LHCN-M2 (cell line): ENCODE measurements at regions not wholly inside any gene's neighbourhood (a gene's known extent, or its start where the extent isn't known, plus 50 kb on each side); places are given as distances from the start of the nearest gene placed in this dataset.
A peak's percentile ranks its signal among the peaks of the same experiment; 100 is the strongest.
"Not testable (repeated sequence)": the region's sequence is repeated elsewhere in the genome, so short reads cannot be mapped to it uniquely, and the experiment has no call there.

Experiments used
- DNase-seq: peaks from one replicate; pipeline ENCODE4 v3.0.0-alpha.2; 2012; ENCODE audit warnings: low read depth

DNA sequence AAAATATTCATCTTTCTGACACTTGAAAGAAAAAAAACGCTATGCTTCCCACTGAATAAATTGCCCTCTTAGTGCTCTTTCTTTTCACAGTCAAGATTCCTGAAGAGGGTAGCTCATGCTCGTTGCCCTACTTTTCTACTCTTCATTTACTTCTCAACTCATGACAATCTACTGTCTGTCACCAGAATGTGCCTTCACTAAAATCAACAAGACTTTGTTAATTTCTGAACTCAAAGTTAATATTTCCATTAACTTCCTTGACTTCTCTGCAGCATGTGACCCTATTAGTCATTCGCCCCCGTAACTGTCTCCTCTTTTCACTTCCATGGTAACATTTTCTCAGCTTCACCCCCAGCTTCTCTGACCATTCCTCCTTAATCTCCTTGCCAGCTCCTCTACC, 98.9 kb upstream of the MAPRE2 start:
- DNase-seq = peak; percentile 15

DNA sequence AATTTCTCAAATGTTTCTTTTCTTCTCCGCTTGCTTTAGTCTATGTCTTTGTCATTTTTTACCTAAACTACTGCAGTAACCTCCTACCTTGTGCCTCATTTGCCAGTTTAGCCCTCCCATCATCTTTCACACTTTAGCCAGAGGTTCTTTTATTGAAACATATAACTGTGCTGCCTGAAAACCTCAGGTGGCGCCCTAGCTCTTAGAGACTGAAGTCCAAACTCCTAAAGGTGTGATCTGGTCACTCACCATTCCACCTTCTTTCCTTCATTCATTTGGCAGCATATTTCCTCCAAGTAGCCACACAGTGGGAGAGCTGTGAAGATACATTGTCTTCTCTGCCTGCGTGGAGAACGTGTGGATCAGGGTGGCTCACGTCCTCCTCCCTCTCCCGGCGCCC, 98.2 kb upstream of the MAPRE2 start:
- no peak for DNase-seq

DNA sequence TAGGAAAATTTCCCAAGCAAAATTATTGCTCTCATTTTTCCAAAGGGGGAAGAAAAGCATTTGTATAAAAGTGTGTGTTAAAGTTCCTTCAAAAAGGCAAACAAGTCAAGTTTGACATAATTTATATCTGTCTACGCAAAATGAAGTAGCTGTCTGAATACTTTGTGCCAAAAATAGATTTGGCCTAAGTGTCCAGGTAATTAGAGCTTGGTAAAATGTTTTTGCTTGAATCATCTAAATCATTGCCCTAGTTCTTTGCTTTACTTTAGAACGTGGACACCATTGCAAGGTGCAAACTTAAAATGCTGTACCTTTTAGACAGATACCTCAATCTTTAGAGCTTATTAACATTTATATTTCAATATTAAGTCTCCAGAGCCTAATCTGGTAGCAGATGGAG, 97.6 kb upstream of the MAPRE2 start:
- DNase-seq = no peak

DNA sequence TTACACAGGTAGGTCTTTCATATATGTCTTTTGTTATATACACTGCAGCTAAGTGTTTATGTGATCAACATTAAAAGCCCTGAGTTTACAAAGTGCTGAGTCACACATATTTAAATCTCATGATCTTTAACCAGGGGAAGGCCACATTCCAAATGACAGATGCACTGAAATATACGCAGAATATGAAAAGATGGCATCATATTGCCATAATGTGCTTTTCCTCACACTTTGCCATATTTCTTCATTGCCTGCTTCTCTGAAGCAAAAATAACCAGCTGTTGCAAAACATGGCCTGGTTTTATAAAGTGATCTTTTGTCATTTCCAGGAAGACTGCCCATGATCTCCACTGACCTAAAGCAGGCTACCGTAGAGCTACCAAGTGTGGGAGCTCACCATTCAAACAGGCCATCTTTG, 93.5 kb upstream of the MAPRE2 start:
- peak; percentile 82 for DNase-seq

DNA sequence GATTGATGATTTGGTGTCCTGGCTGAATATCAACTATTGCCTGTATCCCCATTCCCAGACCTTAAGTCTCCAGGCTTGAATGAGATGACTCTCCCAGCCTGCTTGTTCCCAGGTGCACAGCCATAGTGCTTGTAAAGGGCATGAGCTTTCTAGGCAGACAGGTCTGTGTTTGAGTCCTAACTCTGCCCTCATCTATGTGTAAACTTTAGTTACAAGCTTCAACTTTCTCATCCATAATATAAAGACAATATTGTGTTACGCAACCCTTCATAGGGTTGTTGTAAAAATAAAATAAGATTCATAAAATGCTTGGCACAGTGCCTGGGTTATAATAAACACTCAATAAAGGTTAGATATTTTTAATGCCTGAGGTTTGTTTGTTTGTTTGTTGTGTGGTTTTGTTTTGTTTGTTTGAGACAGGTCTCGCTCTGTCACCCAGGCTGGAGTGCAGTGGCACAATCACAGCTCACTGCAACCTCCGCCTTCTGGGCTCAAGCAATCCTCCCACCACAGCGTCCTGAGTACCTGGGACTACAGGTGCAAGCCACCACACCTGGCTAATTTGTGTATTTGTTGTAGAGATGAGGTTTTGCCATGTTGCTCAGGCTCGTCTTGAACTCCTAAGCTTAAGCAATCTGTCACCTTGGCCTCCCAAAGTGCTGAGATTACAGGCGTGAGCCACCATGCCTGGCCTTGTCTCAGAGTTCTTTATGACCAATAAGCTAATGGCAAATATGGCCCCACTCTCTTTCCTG, 89.4 kb upstream of the MAPRE2 start:
- no peak for DNase-seq

DNA sequence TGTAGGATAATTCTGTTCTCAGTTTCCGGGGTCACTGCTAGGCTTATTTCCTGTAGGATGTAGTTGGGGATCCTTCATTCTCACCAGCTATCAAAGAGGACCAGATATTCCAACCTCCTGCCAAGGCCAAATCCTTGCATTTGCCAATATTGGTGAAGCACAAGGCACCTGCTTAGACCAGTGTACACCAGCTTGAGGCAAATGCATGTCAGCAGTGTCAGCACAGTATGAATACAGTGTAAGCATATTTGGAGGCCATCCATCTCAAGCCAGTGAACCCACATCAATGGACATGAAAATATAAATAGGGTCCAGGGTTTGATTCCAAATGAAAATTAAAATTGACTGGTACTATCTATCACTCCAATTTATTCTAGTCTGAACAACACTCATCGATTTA, 88.0 kb upstream of the MAPRE2 start:
- no peak for DNase-seq

DNA sequence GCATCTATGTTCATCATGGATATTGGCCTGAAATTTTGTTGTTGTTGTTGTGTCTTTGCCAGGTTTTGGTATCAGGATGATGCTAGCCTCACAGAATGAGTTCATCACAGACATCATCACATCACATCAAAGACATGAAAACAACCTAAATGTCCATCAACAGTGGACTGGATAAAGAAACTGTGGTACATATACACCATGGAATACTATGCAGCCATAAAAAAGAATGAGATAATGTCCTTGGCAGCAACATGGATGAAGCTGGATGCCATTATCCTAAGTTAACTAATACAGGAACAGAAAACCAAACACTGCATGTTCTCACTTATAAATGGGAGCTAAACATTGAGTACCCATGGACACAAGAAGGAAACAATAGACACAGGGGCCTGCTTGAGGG, 85.7 kb upstream of the MAPRE2 start:
- DNase-seq = not testable (repeated sequence)

DNA sequence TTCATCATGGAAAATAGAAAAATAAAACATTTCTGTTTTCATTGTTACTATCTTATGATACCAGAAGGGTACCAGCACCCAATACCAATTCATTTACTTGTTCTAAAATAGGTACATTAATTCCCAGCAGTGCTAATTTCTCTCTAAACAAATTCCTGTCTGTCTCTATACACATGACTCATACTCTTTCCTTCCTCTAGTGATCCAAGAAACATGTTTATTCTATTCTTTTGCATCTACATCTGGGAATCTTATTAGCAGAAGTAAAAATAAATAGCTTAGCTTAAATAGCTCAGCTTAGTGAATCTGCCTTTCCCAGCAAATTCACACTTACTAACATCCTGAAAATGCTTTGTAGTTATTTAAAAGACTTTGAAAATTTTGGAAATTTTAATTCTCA, 84.5 kb upstream of the MAPRE2 start:
- no peak for DNase-seq

DNA sequence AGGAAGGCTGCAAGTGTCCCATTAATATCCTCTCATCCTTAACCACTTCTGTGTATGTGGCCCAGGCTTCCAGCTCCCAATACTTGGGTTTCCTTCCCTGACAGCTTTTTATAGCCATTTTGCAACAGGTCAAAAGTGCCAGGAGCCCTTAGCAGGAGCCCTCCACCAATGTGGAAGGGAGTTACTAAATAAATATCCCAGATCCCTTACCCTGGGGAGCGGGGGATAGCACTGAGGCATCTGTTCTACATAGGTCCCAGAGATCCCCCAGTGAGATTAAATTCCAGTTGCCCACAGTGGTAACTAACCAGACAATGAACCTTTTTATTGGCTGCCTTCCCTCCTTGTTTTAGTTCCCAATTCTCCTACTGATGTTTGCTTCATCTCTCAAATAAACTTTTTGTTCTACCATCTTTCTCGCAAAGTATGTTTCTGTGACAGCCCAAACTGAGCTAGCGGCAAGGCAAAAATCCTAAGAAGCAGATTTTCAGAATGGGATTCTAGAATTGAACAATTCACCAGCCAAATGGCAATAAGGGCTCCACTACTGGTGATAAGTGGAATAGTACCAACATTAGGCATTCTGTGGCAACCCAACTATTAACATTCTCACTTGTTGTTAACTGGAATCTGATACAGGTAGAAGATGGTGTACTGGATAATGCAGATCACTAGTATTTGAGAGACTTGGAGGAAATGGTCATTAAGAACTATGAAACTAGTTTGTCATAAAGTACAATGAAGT, 83.9 kb upstream of the MAPRE2 start:
- DNase-seq = no peak

DNA sequence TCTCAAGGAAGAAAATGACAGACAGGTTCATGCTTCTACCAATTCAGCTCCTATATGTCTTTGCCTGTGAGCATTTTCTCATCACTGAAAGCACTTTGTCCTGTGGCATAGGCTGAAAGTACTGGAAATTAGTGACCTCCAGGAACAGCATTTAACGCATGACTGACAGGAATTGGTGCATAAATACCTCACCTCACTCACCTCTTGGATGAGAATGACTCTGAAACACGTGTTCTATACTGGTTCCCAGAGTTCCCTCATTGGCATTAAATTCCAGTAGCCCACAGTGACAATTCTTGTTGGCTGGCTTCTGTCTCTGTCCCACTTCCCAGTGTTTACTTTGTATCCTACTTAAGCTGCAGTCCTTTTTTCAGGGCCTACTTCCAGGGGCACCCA, 83.4 kb upstream of the MAPRE2 start:
- DNase-seq = no peak

DNA sequence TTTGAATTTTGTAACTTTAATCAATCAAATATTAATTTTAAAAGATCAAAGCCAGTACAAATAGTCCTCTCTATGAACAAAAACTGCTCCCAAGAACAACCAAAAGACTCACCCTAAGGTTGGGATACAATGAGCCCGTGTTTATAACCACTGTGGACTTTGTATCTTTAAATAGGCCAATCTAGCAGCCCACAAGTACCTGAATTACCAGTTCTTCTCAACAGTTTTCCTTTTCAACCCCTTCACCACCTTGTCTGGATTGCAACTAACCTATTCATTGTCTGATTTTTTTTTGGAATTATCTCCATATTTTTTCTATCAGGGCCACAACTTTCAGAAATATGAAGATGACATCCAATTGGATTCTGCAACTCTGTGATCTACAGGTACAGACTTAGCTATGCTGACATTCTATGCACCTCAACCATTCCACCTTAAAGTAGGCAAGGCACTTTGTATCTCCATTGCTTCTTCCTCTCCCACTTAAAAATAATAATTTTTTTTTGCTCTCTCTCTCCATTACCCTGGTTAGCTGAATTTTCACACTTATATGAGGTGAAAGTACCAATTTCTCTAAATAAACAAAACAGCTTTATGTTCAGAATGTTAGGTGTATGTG, 81.9 kb upstream of the MAPRE2 start:
- DNase-seq = no peak

DNA sequence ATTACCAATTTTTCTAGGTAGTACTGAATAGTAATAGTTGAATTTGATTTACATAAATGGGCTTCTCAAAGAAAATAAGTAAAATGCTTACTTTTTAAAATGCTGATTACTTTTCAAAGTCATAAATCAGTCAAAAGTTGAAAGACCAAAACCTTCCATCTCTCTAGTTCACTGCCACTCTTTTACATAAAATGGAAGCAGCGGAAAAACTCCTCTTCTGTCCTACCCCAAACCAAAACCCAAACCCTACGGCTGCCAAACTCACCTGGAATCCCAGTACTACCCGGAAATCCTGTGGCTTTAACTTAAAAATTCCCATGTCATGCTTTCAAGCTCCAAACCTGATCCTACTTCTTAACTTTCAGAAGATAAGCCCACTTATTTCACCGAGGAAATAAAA, 81.2 kb upstream of the MAPRE2 start:
- DNase-seq = no peak

DNA sequence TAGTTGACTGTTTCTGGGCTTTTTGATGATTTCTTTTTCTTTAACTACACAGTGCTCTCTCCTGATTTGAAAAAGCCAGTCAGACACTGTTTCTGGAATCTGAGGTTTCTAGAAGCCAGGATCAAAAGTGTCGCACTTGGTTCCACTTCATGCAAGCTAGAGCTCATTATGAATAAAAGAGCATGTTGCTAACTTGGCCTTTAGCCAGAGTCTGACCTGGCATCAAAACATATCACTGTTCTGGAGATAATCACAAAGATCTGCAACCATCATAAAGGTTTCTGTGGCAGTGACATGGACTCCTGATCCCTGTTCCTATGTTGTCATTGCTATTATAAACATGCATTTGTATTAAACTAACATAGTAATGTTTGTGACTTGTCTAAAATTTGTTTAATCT, 76.1 kb upstream of the MAPRE2 start:
- DNase-seq = no peak

DNA sequence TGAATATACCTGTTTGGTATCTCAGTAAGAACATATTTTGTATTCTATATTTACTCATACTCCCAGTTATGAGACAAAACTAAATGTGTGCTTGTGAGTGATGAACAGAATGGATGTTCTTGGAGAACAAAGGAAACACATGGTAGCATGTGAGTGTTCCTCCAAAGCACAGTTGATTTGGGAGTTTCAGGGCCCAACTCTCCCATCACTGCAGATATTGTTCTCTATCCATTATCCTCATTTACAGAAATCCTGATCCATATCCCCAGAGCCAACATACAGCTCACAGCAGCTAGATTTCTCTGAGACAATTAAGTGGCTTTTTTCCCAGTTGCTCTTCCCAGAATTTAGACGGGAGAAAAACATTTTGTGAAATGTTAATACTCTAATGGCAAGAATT, 75.6 kb upstream of the MAPRE2 start:
- no peak for DNase-seq

DNA sequence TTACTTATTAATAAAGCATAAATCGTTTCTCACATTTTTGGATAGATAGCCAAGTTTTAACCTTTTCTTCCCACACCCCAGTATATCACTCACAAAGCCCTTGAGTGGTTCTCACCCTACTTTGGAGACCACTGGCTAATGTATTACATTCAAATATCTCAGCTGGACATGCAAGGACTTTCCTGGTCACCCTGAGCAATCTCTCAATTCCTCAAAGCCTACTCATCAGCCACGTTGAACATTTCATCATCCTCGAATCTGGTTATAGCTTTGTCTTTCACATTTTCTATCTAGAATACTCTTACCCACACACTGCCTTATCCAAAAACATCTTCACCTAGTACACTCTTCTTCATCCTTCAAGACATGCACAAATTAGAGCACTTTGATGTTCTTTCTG, 71.1 kb upstream of the MAPRE2 start:
- DNase-seq = peak; percentile 63

DNA sequence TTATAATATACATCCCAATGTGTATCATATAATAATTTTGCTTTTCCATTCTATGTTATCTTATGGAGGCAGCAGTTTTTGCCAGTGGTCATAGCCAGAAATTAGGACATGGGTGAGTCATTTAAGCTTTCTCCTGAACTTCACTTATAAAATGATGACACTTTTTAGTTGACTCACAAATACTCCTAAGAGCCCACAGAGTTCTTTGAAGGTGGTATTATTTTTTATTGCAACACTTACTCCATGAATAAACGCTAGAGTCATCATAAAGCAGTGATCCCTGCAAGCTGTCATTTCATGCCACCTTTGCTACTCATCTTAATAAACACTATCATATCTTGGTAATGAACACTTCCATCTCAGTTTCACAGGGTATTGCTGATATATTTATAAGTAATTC, 69.9 kb upstream of the MAPRE2 start:
- peak; percentile 76 for DNase-seq

DNA sequence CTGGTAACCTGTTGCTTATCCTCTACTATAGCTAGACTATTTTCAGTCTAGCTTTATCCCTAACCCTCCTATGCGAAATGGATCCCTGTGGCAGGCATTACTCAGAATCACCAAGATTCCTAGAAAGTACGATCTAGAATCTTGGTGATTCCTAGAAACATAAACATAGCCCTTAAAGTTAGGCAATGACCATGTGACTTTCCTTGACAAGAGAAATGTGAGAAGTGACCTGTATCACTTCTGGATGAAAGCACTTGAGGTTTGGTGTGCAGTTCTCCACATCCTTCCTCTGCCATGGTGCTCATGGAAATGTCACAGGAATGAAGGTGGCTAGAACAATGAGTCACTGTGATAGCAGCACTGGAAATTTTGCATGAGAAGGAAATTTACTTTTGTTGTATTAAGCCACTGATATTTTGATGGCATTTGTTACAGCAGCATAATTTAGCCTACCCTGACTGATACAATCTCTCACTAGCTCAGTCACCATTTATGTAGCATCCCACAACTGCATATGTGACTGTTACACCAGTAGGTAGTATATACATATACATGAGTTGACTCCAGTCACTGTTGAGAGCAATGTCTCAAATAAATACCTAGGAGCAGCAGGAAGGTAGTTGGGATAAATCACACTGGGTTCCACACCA, 68.3 kb upstream of the MAPRE2 start:
- peak; percentile 13 for DNase-seq

DNA sequence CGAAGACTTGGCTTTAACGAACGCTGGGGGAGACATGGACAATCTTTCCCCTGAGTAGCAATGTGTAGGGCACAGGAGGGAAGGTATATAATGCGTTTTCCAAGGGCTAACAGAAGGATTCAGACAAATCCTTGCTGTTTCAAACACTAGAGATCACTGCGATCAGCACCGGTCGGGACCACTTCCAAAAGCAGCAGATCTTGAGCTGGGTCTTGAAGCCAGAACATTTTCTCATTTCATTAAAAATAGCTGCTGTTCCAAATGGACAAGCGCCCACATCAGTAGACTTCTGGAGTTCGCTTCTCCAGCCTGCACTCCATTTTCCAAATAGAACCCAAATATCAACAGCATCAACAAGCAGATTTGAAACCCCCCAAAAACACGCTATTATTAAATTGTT, 65.1 kb upstream of the MAPRE2 start:
- DNase-seq = no peak

DNA sequence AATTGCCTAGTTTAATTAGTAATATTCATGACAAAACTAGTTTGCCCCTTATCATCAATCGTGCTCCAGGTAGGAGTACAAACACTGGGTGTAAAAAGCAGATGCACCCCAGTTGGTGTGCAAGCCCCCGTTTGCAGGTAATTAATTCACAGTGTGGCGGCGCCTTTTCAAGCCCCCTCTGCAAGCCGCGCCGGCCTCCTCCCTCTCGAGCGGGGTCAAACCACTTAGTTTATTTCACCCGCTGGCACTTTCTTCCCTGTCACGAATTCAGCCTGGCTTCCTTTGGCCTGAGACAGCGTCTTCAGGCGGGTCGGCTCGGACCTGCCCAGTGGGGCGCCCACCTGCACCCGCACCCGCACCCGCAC, 64.7 kb upstream of the MAPRE2 start:
- DNase-seq = no peak

DNA sequence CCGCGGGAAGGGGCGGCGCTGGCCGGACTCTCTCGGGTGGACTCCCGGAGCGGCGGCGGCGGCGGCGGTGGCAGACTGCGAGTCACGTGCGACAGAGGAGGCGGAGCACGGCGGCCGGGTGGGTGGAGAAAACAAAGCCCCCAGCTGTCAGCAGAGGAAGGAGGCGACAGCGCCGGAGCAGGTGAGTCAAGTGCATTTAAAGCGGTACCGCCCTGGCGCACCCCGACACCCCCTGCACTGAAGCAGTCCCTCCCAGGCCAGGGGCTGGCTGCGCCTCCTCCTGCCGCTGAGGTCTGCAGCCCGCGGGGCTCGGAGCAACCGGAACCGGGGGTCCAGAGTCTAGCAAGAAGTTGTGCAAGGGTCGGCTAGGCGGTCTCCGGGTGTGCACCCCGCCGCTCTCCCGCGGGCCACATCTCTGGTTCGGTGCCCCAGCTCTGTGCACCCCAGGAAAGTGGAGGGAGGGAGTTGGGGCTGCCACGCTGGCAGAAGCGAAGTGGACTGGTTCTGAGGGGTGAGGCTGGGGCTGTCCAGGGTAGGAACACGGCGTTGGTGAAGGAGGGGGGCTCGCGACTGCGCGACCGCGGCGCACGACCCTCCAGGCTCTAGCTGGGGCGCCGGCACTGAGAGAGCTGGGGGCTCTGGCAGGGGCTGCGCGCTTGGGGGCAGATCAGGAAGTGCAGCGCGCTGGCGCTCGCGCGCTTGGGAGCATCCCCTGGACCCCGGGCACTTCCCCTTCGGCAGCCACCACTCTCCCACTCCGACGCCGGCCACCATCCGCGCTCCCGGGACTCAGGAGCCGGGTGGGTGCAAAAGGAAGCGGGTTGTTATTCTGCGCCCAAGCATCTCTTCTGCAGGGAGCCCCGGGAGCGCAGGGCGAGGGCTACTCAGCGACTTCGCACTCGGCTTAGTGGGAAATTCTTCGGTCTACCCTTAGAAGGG, 64.0 kb upstream of the MAPRE2 start:
- peak; percentile 45 for DNase-seq

DNA sequence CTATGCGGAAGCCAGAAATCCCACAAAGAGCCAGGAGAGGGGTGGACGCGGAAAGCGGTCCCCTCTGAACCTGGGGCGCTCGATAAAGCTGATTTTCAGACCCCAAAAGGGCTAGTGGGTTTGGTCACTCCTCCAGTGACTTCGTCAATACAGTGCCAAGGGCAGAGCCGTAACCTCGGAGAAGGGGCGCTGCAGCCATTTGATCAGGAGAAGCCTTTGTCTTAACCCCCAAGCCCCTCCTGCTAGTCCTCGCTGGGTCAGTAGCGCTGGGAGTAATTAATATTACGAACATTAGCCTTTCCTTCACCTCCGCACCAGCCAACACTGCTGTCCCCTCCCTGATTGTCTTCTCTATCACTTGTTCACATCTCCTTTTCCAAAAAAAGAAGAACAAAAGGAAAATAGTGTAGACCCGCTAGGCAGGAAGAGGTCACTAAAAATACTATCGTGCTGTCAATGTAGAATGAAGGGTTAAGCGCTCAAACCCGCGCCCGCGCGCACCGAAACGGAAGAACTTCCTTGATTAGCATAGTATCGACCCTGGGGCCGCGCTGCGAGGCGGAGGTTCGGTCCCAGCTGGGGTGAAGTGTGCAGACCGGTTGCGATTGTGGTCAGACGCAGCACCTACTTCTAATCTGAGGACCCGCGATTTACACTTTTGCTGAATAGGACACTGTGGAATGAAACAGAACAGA, 63.2 kb upstream of the MAPRE2 start:
- peak; percentile 25 for DNase-seq
